ENCODE measurements at regions not wholly inside any gene's neighbourhood (a gene's known extent, or its start where the extent isn't known, plus 50 kb on each side); places are given as distances from the start of the nearest gene placed in this dataset.

DNA sequence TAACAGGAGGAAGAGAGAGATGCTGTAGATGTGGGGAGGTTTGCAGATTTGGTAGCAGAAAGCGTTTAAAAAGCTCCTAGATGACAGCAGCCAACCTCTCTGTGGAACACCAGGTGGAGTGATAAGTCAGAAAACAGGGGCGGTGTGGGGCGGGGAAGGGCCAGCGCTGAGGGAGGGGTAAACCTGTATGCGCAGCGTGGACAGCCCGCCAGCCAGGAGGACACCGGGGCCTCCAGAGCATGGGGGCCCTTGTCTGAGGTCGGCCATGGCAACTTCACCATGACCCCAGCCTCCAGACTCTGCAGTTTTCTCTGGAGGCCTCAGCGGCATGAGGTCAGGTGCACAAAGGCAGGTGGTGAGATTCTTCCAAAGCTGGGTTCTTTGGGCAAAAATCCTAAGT, 423.7 kb downstream of the BRD1 start:
- H3K4me3 ChIP-seq (ENCODE audit: low read depth, low read length): no peak overlapping the region
- TF ChIP-seq, protein P1, sequence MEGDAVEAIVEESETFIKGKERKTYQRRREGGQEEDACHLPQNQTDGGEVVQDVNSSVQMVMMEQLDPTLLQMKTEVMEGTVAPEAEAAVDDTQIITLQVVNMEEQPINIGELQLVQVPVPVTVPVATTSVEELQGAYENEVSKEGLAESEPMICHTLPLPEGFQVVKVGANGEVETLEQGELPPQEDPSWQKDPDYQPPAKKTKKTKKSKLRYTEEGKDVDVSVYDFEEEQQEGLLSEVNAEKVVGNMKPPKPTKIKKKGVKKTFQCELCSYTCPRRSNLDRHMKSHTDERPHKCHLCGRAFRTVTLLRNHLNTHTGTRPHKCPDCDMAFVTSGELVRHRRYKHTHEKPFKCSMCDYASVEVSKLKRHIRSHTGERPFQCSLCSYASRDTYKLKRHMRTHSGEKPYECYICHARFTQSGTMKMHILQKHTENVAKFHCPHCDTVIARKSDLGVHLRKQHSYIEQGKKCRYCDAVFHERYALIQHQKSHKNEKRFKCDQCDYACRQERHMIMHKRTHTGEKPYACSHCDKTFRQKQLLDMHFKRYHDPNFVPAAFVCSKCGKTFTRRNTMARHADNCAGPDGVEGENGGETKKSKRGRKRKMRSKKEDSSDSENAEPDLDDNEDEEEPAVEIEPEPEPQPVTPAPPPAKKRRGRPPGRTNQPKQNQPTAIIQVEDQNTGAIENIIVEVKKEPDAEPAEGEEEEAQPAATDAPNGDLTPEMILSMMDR (IDR thresholded peaks at IDR 0.05; ENCODE audit: borderline replicate concordance, insufficient read depth, low read depth, low read length): no peak

DNA sequence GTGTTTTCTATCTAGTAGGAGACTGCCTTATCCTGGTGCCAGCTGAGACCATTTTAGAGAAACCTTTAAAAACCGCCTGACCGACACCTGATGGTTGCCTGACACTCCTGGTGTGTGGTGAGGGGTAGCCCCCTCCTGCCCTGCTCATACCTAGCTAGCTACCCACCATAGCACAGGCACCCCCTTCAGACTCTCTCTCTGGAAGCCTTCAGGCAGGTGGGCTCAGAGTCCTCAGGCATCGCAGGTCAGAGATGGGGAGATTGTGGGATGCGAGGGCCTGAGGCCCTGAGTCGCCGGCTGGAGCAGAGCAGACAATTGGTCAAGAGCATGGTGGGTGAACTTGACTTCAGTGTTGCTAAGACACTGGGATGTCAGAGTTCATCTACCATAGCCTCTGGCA, 424.6 kb downstream of the BRD1 start:
- TF ChIP-seq, protein P1 (IDR thresholded peaks at IDR 0.05; ENCODE audit: borderline replicate concordance, insufficient read depth, low read depth, low read length): no peak
- no peak overlapping the region for H3K4me3 ChIP-seq (ENCODE audit: low read depth, low read length)

DNA sequence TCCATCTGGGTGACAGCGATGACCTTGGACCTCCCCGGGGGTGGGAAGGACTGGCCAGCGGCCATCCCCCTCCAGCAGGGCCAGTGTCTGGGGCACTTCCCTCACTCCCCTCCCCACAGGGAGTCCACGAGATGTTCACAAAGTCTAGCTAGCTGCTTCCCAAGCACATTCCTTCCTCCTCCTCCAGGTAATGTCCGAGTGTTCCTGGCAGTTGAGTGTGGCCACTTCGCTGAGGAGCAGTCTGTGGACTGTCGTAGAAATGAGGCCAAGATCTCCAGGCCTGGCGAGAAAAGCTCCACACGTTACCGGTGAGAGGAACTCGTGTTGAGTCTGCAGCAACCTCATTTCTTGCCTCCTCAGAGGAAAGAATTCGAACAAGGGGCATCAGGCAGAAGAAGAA, 425.5 kb downstream of the BRD1 start:
- H3K4me3 ChIP-seq (ENCODE audit: low read depth, low read length): no peak overlapping the region
- TF ChIP-seq, protein P1 (IDR thresholded peaks at IDR 0.05; ENCODE audit: borderline replicate concordance, insufficient read depth, low read depth, low read length): no peak

DNA sequence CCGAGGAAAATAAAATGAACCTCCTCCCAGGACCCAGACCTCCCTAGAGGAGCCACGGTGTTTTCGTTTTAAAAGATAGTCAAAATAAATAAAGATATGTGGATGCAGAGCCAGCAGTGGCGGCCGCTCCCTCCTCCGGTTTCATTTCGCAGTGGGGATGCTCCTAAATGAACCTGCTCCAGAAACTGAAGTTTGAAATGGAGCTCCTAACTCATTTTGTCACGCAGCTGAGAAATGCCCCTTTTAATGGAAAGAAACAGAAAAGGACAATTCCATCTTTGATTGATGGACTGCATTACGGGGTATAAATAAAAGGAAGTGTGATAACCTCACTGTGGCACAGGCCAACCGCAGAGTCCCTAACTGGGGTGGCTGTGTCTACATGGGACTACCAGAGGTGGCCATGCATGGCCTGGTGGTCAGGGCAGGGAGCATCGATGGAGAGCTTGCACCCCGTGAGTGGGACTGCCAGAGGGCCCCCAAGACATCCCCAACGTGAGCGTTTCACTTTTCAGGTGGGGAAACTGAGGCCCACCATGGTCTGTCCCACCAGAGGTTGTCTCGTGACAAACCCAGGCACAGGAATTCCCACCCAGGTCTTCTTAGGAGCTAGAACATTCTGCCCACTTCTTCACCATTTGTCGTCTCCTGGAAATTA, 426.6 kb downstream of the BRD1 start:
- TF ChIP-seq, protein P1 (IDR thresholded peaks at IDR 0.05; ENCODE audit: borderline replicate concordance, insufficient read depth, low read depth, low read length): no peak
- H3K4me3 ChIP-seq (ENCODE audit: low read depth, low read length): no peak overlapping the region

DNA sequence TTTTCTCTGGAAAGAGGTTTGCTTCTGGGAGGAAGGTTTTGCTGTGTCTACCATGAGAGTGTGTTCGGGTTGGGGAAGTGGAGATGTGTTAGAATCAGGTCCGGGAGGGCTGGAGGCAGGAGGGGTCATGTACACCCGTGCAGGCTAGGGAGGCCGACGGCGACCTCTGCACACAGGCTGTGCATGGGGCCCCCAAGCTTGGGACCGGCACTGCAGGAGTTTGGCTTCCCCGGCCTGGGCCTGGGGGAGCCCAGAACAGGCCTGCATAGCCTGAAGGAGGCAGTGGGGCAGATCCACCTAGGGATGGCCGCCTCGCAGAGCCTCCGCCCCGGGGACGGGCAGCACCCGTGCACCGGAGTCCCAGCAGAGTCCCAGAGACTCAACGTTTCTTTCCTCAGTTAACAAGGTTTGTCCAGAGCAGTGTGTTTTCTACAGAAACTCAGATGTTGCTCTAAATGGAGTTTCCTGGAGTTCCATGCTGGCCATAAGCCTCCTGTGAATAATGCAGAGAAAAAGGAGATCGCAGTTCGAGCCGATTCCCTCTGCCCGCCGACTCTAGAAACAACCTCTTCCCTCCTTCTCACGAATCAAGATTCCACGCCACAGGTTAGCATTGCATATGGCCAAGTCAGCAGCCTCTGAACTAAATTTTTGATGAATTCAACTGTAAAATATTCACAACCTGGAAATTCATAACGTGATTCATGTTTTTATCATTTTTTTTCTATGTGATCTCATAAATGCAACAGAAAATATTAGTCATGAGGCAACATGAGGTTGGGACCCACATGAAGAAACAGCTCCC, 427.3 kb downstream of the BRD1 start:
- no peak overlapping the region for H3K4me3 ChIP-seq (ENCODE audit: low read depth, low read length)
- TF ChIP-seq, protein P1 (IDR thresholded peaks at IDR 0.05; ENCODE audit: borderline replicate concordance, insufficient read depth, low read depth, low read length): no peak

DNA sequence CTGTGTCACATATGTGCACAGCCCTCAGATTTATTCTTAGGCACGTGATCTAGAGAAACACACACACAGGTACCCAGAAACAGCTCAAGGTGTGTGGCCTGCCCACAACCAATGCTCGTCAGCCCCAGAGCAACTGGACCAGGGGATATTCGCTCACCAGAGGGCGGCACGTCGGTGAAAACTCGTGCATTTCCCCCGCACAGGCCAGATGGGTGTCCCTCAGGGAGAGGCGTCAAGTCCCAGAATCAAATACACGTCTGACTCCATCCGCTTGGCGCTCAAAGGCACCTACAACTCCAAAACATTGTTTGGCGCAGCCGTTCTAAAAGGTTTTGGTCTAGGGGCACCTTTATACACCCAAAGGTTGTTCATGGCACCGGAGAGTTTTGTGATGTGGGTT, 429.0 kb downstream of the BRD1 start:
- no peak overlapping the region for H3K4me3 ChIP-seq (ENCODE audit: low read depth, low read length)

More for the DNA sequence above, 429.0 kb downstream of the BRD1 start:
- TF ChIP-seq, protein P1 (IDR thresholded peaks at IDR 0.05; ENCODE audit: borderline replicate concordance, insufficient read depth, low read depth, low read length): no peak
